OCI-LY7 (cell line): ENCODE measurements at regions not wholly inside any gene's neighbourhood (a gene's known extent, or its start where the extent isn't known, plus 50 kb on each side); places are given as distances from the start of the nearest gene placed in this dataset.

Experiments used
- CTCF ChIP-seq: fragments of 200-600 bp; sonication (generic); conservative IDR thresholded peaks from 2 replicates; pipeline ENCODE4 v1.5.1; 2014; ENCODE audit warnings: mild to moderate bottlenecking, antibody characterized with exemption, low read length, moderate library complexity, mixed read lengths
- EZH2phosphoT487 ChIP-seq: fragments of 200-600 bp; sonication (generic); IDR thresholded peaks from 2 replicates; pipeline ENCODE4 v1.6.1; 2018; ENCODE audit warnings: low read depth, borderline replicate concordance, mild to moderate bottlenecking, mixed run types, antibody characterized with exemption, low read length, moderate library complexity, mixed read lengths

GRCh38 chr9:75230469-75230868, 142.2 kb downstream of the OSTF1 start:
- TF ChIP-seq CTCF, result no peak
- TF ChIP-seq EZH2phosphoT487, result no peak
